Dedifferentiated amniotic fluid mesenchymal stem cell (primary cell): ENCODE measurements at regions not wholly inside any gene's neighbourhood (a gene's known extent, or its start where the extent isn't known, plus 50 kb on each side); places are given as distances from the start of the nearest gene placed in this dataset.
"Not testable (repeated sequence)": the region's sequence is repeated elsewhere in the genome, so short reads cannot be mapped to it uniquely, and the experiment has no call there.

ENCODE experiments used
- DNase-seq: peaks from one replicate; pipeline ENCODE4 v3.0.0-alpha.2; 2016; ENCODE audit errors: extremely low spot score

- DNase-seq: no peak
Observed at GRCh38 chr9:100813871-100814270, 214.7 kb upstream of the PLPPR1 start.

GRCh38 chr9:100819980-100820379 is 208.5 kb upstream of the PLPPR1 start:
- no peak for DNase-seq

- DNase-seq: not testable (repeated sequence)
Observed at GRCh38 chr9:100833035-100833434, 195.5 kb upstream of the PLPPR1 start.

GRCh38 chr9:100838857-100839256 is 189.7 kb upstream of the PLPPR1 start:
- DNase-seq: no peak

GRCh38 chr9:100848726-100849125 is 179.8 kb upstream of the PLPPR1 start:
- DNase-seq: no peak

GRCh38 chr9:100852088-100852487 is 176.4 kb upstream of the PLPPR1 start:
- DNase-seq: no peak

GRCh38 chr9:100856238-100856637 is 172.3 kb upstream of the PLPPR1 start:
- no peak for DNase-seq

GRCh38 chr9:100865111-100865510 is 163.4 kb upstream of the PLPPR1 start:
- no peak for DNase-seq

GRCh38 chr9:100865648-100866047 is 162.9 kb upstream of the PLPPR1 start:
- DNase-seq: no peak

- DNase-seq: no peak
Observed at GRCh38 chr9:100869326-100869725, 159.2 kb upstream of the PLPPR1 start.

GRCh38 chr9:100879884-100880283 is 148.6 kb upstream of the PLPPR1 start:
- no peak for DNase-seq

GRCh38 chr9:100880284-100880683 is 148.2 kb upstream of the PLPPR1 start:
- no peak for DNase-seq

- no peak for DNase-seq
Observed at GRCh38 chr9:100884518-100884917, 144.0 kb upstream of the PLPPR1 start.

- DNase-seq: no peak
Observed at GRCh38 chr9:100890321-100890720, 138.2 kb upstream of the PLPPR1 start.

- DNase-seq: no peak
Observed at GRCh38 chr9:100911273-100911672, 117.3 kb upstream of the PLPPR1 start.

GRCh38 chr9:100913257-100913656 is 115.3 kb upstream of the PLPPR1 start:
- DNase-seq: no peak

GRCh38 chr9:100914266-100914665 is 114.3 kb upstream of the PLPPR1 start:
- no peak for DNase-seq

- DNase-seq: no peak
Observed at GRCh38 chr9:100919506-100919905, 109.0 kb upstream of the PLPPR1 start.

GRCh38 chr9:100926366-100926765 is 102.2 kb upstream of the PLPPR1 start:
- no peak for DNase-seq

GRCh38 chr9:100927763-100928162 is 100.8 kb upstream of the PLPPR1 start:
- no peak for DNase-seq

- DNase-seq: no peak
Observed at GRCh38 chr9:100933656-100934055, 94.9 kb upstream of the PLPPR1 start.

- no peak for DNase-seq
Observed at GRCh38 chr9:100937382-100937781, 91.1 kb upstream of the PLPPR1 start.

GRCh38 chr9:100938507-100938906 is 90.0 kb upstream of the PLPPR1 start:
- DNase-seq: no peak

GRCh38 chr9:100939636-100940035 is 88.9 kb upstream of the PLPPR1 start:
- DNase-seq: no peak

- no peak for DNase-seq
Observed at GRCh38 chr9:100959226-100959625, 69.3 kb upstream of the PLPPR1 start.
